NCI-H2029 treated with DMSO at 0.1 percent for 48 hours (cell line): ENCODE measurements at regions not wholly inside any gene's neighbourhood (a gene's known extent, or its start where the extent isn't known, plus 50 kb on each side); places are given as distances from the start of the nearest gene placed in this dataset.

ENCODE experiments used
- DNase-seq: peaks from one replicate; lab custom pipeline; 2025; lab: John Stamatoyannopoulos, UW

- no peak for DNase-seq
These were observed 239.0 kb downstream of the EIPR1 start for GRCh38 chr2:3138621-3139020.

GRCh38 chr2:3137651-3138300 lies 239.8 kb downstream of the EIPR1 start:
- DNase-seq, result no peak

- DNase-seq, result no peak
These were observed 241.9 kb downstream of the EIPR1 start for GRCh38 chr2:3135676-3136075.

- no peak for DNase-seq
These were observed 243.5 kb downstream of the EIPR1 start for GRCh38 chr2:3134026-3134571.

GRCh38 chr2:3132966-3133365 lies 244.7 kb downstream of the EIPR1 start:
- no peak for DNase-seq

- no peak for DNase-seq
These were observed 245.2 kb downstream of the EIPR1 start for GRCh38 chr2:3132466-3132865.

GRCh38 chr2:3131636-3132326 lies 245.8 kb downstream of the EIPR1 start:
- DNase-seq, result no peak

GRCh38 chr2:3130889-3131635 lies 246.6 kb downstream of the EIPR1 start:
- DNase-seq, result no peak

GRCh38 chr2:3130444-3130843 lies 247.2 kb downstream of the EIPR1 start:
- no peak for DNase-seq

- DNase-seq, result no peak
These were observed 247.8 kb downstream of the EIPR1 start for GRCh38 chr2:3129867-3130266.

- DNase-seq, result no peak
These were observed 248.8 kb downstream of the EIPR1 start for GRCh38 chr2:3128786-3129185.

- no peak for DNase-seq
These were observed 249.9 kb downstream of the EIPR1 start for GRCh38 chr2:3127710-3128109.

GRCh38 chr2:3126911-3127621 lies 250.6 kb downstream of the EIPR1 start:
- DNase-seq, result no peak

GRCh38 chr2:3126171-3126910 lies 251.3 kb downstream of the EIPR1 start:
- DNase-seq, result no peak

GRCh38 chr2:3125761-3126130 lies 251.9 kb downstream of the EIPR1 start:
- DNase-seq, result no peak

GRCh38 chr2:3125001-3125760 lies 252.4 kb downstream of the EIPR1 start:
- DNase-seq, result no peak

GRCh38 chr2:3122525-3122924 lies 255.1 kb downstream of the EIPR1 start:
- DNase-seq, result no peak

- no peak for DNase-seq
These were observed 256.0 kb downstream of the EIPR1 start for GRCh38 chr2:3121601-3122000.

- DNase-seq, result no peak
These were observed 259.9 kb downstream of the EIPR1 start for GRCh38 chr2:3117650-3118216.

GRCh38 chr2:3116371-3116770 lies 261.2 kb downstream of the EIPR1 start:
- no peak for DNase-seq
